Left ventricle myocardium superior (tissue), 1 donor: ENCODE measurements at regions not wholly inside any gene's neighbourhood (a gene's known extent, or its start where the extent isn't known, plus 50 kb on each side); places are given as distances from the start of the nearest gene placed in this dataset.

Source experiments
- ATAC-seq: fragments of 200-7000 bp; cut with Tn5 transposase; one replicate; pipeline ENCODE4 v1.9.1; 2020; ENCODE audit warnings: mild to moderate bottlenecking, moderate library complexity
- DNase-seq: peaks from one replicate; pipeline ENCODE4 v3.0.0-alpha.2; 2020
- intact Hi-C: fragments of 100-400 bp; cut with micrococcal nuclease; formaldehyde crosslinking; loops from one replicate; pipeline ENCODE4 v1.11.0; 2022
- donor health status: DM: no; HTN: yes; CAD: no; lungs with severe emphysema.

DNA sequence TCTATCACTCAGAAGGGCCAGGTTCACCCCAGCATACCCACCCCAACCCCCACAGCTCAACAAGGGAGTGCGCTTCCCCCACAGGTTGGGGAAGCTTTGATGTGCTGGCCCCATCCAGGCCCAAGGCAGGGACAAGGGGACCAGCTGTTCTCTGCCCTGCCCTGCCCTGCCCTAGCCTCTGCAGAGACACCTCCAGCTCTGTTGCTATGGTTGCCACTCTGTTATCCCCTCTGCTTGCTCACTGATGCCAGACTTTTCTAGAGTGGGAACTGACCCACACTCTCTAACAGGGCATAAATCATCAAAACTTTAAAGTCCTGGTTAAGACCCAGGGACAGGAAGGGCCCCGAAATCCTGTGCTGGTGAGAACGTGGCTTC, 50.4 kb upstream of the ENPP7 start:
- ATAC-seq (no peak), DNase-seq (no peak)
- intact Hi-C loops, result no loop called here

DNA sequence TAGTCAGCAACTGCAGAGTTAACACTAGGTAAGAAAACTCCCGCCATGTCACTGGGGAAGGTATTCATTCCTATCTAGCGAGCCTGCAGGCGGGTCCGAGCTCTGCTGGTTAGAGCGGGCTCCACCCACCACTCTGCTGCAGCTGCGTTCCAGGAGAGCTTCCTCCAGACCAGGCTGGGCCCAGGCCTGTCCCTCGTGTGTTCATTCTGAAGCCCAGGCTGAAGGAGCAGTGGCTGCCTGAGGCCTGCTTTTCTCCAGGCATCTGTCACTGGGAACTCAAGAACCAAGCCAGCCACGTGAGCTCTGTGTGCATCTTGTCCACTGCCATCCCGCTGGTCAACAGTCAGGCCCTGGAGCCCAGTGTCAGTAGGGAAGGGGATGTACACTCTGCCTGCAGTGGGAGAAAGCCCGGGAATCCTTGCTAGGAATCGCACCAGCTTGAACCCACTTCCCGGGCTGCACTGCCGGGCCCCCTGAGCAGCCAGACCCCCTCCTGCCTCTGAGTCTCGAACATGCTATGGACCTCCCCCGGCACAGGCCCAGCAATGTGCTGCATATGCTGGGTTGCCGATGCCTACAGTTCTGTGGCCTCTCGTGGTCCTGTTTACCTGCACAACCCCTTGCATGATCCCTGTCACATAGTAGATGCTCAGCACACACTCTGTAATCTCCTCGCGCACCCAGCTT, 51.0 kb upstream of the ENPP7 start:
- DNase-seq, result no peak
- ATAC-seq, result no peak
- intact Hi-C loops, result no loop called here

DNA sequence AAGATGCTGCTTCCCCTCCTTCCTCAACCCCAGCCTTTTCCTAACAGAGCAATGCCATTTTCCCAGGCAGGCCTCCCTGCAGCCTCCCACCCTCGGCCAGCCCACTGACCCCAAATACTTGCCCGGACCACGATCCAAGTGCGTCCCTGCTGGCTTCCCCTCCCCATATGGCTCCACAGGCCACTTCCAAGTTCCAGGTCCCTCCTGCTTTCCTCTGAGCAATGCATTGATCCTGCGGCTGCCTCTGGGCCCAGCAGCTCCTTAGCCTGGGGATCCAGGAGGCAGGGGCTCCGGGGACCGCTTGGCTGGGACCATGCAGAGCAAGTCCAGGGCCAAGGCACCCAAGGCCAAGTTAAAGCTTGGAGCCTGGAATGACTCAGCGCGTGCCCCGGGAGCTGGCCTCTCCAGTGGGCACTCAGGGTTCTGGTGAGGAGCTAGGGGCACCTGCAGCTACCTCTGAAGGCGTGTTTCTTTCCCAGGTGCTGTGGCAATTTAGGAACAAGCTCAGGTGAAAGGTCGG, 51.9 kb upstream of the ENPP7 start:
- ATAC-seq (no peak), DNase-seq (no peak)
- intact Hi-C loops, result no loop called here

GRCh38 chr17:79678091-79678735, 52.5 kb upstream of the ENPP7 start:
- intact Hi-C loops, result no loop called here
- ATAC-seq (no peak), DNase-seq (no peak)

GRCh38 chr17:79677646-79678045, 53.1 kb upstream of the ENPP7 start:
- intact Hi-C loops, result no loop called here
- DNase-seq (no peak), ATAC-seq (no peak)

- no peak for DNase-seq
- intact Hi-C loops, result no loop called here
- no peak for ATAC-seq
Measured at GRCh38 chr17:79676796-79677195, 53.9 kb upstream of the ENPP7 start.

- intact Hi-C loops, result no loop called here
- ATAC-seq (no peak), DNase-seq (no peak)
Measured at GRCh38 chr17:79675413-79675725, 55.4 kb upstream of the ENPP7 start.

DNA sequence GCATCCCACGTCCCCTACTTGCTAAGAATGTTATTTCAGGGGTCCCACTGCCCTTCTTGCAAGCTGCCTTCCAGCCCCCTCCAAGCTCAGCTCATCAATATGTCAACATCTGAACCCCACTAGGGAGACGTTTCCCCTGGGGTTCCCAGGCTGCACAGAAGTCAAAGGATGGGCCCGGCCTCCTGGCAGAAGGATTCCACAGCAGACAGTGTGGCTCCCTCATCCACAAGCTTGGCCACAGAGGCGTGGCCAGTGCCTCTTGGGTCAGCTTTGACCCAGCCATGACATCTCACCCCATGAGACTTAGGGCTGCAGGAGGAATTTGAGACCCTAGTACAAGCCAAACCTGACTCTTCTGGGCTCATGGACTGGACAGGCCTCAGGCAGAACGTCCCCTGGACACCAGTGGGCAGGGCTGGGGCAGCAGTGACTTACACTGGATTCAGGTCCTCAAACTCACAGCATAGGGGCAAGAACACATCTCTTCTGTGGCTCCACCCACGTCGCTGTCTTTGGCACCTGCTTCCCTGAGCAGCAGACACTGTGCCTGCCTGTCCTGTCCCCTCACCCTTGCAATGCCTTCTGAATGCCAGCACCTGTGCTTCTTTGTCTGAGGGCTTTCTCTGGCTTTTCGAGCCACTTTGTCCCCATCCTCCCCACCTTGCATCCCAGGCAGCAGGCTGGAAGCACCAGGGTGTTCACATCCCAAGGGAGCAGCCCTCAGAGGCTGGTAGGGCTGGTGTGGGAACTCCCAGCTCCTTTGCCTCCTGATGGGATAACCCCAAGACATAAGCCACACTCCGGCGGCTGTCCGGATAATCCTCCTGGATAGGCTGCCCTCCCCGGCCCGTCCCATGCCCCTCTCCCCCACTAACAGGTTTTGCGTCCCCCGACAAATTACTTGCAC, 56.0 kb upstream of the ENPP7 start:
- ATAC-seq (no peak), DNase-seq (no peak)
- intact Hi-C loops, result no loop called here

GRCh38 chr17:79673517-79673916, 57.2 kb upstream of the ENPP7 start:
- intact Hi-C loops, result no loop called here
- DNase-seq (no peak), ATAC-seq (no peak)

DNA sequence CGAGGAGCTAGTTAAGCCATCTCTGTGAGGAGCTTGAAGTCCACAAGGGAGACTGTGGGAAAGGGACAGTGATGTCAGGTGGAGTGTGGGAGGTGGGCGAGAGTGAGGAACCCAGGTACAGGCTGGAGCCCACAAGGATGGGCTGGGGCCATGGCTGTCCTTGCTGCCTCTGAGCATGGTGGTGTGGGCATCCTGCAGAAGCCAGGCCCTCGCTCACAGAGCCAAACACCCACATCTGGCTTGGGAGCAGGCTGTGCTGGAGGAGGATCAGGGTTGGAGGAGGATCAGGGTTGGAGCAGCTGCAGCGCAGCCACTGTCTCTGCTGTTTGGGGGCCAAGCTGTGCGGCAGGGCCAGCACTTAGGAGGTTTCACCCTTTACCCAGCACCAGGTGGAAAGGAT, 58.2 kb upstream of the ENPP7 start:
- no peak for ATAC-seq
- DNase-seq, result no peak
- intact Hi-C loops, result no loop called here

DNA sequence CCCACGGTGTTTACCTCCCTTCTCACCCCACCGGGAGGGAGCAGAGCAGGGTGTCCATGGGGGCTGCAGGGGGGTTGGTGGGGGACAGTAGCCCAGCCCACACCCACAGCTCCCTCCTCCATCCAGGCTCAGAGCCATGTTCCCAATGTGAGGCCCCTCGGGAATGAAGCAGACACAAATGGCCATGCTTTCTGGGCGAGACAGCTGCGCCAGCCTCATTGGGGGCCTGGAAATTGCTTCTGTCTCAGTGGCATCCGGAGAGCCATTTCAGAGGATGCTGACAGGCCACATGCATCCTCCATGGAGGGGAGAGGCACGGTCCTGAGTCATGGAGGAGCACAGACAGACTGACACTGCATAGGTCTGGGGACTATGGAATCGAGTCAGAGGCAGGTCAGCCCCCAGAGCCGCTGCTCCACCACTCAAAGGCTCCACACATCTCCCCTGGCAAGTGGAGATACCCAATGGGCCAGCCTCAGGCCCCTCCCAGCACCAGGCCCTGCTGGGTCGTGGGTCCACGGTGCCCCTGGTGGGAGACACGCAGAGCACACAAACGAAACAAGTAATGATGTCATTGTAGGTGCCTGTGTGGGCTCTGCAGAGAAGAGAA, 59.6 kb upstream of the ENPP7 start:
- ATAC-seq, result no peak
- intact Hi-C loops, result no loop called here
- DNase-seq, result no peak

DNA sequence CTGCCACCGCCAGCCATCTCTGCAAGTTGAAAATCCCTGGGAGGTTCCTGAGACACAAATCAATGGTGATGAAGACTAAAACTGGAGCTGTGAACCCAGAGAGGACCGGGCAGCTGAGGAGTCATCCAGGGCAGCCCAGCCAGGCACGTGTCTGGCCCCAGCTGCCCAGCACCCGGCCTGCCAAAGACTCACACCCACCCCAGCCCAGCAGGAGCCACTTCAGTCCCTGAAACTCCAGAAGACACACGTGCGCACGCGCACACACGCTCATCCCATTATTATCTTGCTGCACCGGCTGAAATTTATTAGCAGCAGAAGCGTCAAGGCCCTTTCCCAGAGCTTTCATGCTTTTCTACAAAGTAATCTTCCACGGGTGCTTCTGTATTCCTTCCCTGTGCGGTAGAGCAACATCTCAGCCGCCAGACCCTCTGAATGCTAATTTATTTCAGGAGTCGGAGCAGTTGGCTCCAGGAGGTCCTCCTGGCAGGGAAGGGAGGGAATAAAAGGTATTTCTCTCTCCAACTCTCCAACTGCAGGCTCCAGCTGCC, 59.8 kb upstream of the RBFOX3 start:
- intact Hi-C loops, result no loop called here
- no peak for ATAC-seq
- no peak for DNase-seq

DNA sequence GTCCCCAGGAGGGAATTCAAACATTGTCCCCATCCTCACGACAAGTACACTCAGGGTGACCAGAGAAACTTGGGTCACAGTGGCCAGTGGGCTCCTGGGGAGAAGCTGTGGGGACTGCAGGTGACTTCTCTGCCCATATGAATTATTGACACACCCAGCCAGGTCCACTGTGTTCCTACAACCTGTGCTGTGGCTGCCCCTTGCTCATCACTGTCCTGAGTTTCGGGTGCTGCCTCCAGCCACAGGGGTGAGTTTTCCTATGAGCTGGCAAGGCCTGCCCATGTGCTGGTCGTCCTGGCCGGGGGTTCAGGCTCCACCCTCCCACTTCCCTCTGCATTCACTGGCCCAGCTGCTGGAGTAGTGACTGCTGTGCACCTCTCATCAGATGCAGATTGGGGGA, 59.0 kb upstream of the RBFOX3 start:
- DNase-seq, result no peak
- intact Hi-C loops, result no loop called here
- ATAC-seq, result no peak

DNA sequence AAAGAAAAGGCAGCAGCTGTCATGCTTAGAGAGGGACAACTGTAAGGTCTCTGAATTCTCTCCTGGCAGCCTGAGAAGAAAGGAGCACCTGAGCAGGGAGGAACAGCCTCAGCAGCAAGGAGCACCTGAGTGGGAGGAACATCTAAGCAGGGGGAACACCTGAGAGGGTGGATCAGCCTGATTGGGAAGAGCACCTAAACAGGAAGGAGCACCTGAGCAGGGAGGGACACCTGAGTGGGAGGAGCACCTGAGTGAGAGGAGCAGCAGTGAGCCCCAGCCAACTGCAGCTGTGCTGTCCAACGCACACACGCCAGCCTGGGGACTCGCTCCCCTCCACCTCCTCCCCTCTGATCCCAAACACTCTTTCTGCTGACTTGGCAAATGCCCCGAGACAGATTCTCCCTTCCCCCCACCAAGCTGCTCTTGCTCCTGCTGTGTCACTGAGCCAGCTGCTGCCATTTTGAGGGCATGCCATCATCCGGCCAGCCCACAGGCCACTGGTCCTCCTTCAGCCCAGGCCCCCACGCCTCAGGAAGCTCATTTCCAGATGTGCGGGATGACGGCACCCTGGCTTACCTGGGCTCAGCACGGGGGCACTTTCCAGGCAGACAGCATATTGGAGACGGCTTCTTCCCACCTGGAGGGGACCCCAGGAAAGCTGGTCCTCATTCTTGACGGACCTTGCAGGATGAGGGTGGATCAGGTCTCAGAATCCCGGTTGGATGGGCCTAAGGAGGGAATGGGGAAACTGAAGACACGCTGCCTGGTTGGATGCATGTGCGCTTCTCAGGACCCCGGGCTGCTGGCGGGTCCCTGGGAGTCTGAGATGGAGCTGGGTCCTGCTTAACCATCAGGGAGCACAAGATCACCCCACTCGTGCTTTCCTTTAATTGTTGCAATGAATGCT, 57.7 kb upstream of the RBFOX3 start:
- ATAC-seq (no peak), DNase-seq (no peak)
- intact Hi-C loops, result no loop called here

DNA sequence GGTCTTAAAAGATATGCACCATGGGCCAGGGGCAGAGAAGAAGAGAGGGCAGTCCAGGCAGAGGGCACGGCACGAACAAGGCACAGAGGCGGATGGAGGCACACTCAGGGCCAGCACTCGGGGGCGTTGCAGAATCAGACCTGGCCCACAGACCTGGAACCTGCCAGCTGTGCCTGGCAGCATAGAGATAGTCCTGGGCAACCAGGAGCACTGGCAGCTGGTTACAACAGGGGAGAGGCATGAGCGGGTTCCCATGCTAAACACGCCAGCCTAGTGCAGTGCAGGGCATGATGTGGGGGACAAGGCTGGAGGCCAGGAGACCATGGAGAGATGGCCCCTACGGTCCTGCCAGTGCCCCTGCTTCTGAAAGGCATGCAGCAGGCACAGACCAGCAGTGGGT, 56.9 kb upstream of the RBFOX3 start:
- DNase-seq, result no peak
- no peak for ATAC-seq
- intact Hi-C loops, result no loop called here

GRCh38 chr17:79667121-79667715, 56.4 kb upstream of the RBFOX3 start:
- intact Hi-C loops, result no loop called here
- ATAC-seq (no peak), DNase-seq (no peak)

DNA sequence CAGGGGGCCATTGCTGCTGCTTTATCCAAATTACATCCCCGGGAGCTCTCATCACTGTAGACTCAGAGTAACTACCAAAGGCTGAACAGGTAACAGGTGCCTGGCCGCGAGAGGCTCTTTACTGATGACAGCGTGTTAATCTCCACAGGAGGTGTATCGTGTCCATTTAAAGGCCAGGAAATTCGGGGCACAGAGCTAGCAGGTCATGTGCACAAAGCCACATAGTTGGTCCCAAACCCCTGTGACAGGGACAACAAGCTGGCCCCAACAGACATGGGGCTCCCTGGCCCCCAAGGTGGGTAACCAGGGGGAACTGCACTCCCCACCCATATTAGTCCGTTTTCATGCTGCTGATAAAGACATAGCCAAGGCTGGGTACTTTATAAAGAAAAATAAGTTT, 55.3 kb upstream of the RBFOX3 start:
- no peak for DNase-seq
- no peak for ATAC-seq

More for the DNA sequence above, 55.3 kb upstream of the RBFOX3 start:
- intact Hi-C loops, result no loop called here
